HG02763 (cell line): ENCODE measurements at regions not wholly inside any gene's neighbourhood (a gene's known extent, or its start where the extent isn't known, plus 50 kb on each side); places are given as distances from the start of the nearest gene placed in this dataset.
"Not testable (repeated sequence)": the region's sequence is repeated elsewhere in the genome, so short reads cannot be mapped to it uniquely, and the experiment has no call there.

Source experiments
- ATAC-seq: cut with Tn5 transposase; IDR thresholded peaks from one replicate; pipeline ENCODE4 v1.9.1; 2021; ENCODE audit warnings: mild to moderate bottlenecking, moderate library complexity; ENCODE audit not compliant: unreplicated experiment

DNA sequence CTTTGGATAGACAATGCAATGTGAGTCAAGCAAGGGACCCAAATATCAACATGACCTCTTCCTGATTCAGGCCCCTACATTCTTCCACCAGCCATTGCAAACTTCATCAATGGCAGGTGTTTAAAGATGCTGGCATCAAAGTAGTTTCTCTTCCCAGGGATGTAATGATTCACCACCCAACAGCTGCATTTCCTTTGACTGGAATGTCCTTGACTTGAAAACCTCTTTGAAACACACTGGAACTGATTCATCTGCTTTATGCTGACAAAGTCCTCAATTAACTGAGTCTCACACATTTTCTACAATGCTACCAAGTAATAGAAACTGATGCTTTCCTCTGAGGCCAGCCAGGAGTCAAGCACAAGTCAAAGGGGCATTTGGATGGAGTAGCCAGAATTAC is 385.5 kb downstream of the GBE1 start:
- no peak for ATAC-seq

DNA sequence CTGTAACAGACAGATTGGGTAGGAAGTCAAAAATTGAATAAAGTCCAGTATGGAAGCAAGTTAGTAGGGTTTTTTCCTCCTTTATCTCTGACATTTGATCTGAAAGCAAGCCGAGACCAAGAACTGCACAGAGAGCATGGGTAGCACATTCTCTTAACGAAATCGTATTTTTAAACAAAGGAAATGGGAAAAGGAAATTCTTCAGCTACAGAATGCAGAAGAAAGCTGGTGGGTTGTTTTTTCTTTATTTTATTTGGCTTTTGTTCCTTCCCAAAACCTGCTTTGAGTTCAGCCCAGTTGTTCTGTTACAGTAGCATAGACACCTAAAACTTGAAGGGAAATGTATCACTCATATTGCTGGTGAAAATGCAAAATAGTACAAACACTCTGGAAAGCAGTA is 397.0 kb downstream of the GBE1 start:
- no peak for ATAC-seq

DNA sequence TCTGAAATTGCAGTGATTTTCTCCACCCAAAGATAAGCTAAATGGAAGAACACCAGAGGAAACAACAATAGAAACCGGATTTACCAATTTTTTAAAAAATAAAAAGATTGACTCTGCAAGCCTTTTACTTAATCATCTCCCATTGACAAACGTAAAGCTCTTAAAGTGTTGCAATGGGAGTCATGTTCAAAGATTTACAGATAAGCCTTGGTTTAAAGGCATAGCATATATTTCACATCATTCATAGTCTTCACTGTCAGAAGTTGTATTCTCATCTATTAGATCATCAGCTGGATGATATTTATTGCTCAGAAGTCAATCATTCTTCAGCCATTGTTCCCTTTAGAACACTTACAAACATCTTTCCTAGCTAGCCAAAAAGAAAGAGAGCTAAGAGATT is 397.6 kb downstream of the GBE1 start:
- no peak for ATAC-seq

DNA sequence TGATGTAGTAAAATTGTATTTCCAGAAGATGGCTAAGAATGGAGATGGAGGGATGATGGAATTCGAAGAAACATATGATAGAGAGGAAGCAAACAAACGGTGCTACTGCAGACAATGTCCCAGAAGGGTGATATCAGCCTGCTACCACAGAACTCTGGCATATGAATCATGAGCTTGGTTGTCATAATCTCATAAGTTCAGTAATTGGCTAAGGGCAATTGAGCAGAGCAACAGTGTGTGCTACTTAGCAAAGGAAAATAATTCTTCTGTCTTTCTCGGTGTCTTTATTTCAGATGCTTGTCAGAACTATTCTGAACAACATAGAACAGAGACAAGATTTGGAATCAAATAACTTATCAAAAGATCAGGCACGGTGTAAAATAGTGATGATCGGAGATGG is 407.3 kb downstream of the GBE1 start:
- ATAC-seq, result no peak

DNA sequence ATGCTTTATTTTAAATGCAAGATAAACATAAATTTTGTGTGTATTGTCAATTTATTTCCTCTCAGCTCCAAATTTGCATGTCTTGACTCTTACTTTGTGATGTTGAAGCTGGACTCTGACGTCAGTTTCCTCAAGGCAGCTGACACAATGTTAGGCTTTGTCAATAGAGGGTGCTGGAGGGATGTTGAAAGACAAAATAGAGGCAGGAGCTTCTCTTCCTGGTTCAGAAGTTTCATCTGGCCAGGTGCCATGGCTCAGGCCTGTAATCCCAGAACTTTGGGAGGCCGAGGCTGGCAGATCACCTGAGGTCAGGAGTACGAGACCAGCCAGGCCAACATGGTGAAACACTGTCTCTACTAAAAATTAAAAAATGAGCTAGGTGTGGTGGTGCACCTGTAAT is 408.6 kb downstream of the GBE1 start:
- ATAC-seq, result no peak

DNA sequence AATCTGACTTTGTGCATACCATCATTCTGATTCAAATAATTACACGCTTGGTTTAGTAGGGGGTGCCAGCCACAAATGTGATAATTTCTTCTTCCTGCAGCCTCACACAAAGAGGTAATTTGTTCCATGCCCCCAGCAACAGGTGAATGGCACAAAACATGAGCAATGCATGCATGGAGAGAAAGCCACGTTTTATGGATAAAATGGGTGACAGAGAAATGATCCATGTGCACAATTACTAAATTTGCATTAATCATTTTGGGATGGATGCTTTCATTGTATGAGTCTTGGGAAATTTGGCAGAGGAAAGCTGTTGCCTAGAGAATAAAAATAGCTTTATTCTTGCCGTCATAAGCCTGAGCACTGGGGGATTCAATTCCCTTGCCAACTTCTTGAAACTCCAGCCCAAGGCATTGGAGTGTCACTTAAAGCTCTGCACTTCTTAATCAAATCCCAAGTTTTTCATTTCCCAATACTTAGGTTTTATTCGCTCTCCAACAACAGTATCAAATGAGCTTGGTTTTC is 411.6 kb downstream of the GBE1 start:
- no peak for ATAC-seq

DNA sequence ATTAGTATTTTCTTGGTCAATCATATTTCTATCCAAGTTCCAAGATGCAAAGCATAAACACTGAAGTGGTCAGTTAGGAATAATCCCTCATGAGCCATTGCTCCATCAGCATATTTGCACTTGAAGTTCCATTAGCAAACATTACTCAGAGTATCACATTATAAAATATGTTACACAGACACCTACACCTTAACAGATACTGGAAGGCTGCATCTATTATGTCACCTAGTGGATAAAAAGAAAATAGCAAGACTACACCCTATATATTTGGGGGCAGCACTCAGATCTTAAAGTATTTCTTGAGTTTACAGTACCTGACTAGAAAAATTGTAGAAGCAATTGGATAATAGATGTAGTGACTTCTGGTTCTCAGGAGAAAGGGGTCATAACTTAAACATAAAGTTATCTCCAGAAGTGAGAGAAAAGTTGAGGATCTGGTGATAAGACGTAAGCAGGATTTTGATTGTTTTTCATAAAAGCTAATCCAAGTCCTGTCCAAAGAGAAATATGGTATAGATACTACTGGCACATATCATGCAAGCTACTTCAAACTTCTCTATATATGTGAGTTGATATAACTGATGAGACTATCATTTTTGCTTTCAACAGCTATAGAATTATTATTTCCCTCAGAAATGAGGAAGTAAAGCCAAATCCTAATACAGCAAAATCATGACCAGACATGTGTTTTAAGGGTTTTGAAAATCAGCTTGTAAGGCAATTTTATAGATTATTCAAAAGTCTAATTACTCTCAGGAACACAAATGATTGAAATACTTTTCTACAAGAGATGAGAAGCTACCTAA is 422.2 kb downstream of the GBE1 start:
- ATAC-seq, result peak; percentile 72

DNA sequence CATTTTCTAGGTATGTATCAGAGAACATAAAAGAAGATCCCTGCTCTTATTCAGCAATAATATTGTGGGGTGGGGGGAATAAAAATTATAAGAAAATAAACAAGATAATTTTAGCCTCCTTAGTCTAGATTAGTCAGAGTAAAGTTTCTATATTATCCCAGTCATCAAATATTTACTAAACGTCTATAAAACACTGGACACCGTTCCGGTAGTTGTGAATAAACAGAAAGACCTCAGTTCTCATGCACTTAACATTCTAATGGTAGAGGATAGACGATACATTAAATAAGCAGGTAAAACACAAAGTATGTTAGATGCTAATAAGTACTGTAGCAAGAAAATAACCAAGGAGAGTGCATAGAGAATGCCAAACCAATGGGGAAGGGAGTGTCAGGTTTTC is 425.0 kb downstream of the GBE1 start:
- no peak for ATAC-seq

DNA sequence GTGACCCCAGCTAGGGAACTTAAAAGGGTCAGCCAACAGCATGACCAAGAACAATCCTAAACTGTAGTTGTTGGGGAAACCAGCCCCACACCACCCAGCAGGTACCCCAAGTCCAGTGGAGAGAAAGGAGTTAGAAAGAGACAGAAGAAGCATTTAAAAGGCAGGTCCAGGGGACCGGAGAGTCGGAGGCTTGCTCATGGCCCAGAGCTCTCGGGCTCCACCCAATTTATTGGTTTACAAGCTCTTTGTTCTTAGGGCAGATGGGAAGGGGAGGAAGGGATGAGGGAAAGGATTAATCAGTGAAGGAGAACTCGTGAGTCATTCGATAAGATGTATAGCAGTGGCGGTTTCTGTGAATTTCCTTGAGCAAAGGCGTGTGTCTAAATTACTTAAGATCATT is 431.6 kb downstream of the GBE1 start:
- ATAC-seq, result not testable (repeated sequence)

DNA sequence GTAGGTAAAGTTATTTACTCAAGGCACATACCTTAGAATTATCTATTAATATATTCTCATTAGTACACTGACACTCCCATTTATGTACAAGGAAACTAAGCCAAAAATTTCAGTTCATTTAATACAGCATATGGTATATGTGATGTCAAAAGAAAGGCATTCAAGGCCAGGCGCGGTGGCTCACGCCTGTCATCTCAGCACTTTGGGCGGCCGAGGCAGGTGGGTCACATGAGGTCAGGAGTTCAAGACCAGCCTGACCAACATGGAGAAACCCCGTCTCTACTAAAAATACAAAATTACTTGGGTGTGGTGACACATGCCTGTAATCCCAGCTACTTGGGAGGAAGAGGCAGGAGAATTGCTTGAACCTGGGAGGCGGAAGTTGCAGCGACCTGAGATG is 435.2 kb downstream of the GBE1 start:
- no peak for ATAC-seq

DNA sequence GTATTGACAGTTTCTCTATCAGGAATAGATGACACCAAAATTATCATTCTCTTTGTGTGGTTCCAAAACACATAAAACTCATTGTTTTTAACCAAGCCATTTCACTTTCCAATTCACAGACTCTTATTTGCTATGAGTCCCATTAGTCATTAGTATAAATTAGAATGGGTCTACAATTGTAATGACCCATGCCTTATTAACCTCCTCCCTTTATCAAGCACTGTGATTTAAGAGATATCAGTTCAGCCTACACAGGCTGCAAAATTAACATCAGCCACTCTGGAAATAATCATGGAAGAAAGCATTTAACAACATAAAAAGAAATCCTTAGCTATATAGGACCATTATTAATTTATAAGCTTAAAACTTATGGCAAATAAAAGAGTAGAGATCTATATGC is 440.6 kb downstream of the GBE1 start:
- no peak for ATAC-seq

DNA sequence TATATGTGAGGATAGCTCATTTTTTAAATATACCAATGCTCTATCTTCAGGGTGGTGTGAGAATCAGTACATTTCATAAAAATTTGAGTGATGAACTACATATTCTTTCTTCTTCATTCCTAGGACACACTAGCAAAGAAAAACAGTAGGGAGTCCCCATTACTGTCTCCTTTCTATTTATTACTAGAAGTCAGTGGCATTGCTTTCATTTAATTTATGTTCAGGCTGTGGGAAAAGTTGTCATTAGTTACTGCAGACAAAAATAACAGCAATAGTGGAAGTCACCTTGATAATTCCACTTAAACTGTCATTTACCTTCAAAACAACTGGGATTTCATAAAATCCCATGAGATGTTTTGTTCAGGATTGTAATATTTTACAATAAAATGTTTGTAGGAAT is 446.4 kb downstream of the GBE1 start:
- ATAC-seq, result no peak

DNA sequence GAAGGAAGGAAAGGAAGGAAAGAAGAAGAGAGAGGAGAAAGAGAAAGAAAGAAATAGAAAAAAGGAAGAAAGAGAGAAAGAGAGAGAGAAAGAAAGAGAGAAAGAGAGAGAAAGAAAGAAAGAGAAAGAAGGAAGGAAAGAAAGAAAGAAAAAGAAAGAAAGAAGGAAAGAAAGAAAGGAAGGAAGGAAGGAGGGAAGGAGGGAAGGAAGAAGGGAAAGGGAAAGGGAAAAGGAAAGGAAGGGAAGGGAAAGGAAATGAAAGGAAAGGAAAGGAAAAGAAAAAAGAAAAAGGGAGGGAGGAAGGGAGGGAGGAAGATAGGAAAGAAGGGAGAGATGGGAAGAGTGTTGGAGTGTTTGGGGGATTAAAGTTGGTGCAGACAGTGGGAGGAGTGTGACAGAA is 450.1 kb downstream of the GBE1 start:
- no peak for ATAC-seq

DNA sequence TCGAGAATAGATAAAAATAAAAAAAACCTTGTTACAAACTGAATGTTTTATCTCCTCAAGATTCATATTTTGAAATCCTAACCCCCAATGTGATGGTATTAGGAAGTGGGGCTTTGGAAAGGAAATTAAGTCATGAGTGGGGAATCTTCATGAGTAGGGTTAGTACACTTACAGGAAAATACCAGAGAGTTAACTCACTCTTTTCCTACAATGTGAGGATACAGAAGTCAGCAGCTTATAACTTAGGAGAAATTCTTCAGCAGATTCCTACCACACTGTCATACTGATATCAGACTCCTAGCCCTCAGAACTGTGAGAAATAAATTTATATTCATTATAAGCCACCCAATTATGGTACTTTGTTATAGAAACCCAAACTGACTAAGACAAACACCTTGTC is 453.1 kb downstream of the GBE1 start:
- no peak for ATAC-seq

DNA sequence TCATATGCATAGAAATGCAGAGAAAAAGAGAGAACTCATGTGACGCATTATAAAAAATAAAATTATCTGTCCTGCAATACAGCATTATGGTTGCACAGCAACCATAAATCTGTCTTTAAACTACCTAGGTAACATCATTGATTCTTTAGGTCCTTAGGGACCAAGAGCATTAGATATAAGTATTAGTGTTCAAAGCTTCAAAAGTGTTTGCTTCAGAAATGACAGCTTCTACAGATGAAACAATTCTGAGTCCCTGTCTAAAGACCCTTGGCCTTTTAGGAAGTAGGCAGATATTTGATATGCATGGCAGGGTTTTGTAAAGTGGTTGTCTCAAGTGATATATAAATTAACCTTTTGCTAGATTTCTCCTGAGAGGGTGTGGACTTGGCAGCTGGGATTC is 454.2 kb downstream of the GBE1 start:
- no peak for ATAC-seq

DNA sequence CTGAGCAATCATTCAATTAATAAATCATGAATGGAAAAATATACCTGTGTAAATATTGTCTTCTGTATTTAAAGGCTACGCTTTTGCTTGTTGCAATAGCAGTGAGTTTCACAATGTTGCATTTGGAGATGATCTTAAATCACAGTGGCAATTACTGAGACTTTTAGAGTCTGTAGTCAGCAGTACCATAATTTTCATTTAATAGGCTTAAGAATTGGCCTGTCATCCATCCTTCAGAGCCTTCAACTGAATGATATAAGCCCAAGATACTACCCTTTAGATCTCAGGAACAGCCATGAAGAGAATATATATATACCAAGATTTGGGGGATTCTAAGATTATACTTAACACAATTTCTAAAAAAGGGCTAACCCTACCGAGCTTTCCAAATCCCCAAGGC is 458.1 kb downstream of the GBE1 start:
- ATAC-seq, result no peak

DNA sequence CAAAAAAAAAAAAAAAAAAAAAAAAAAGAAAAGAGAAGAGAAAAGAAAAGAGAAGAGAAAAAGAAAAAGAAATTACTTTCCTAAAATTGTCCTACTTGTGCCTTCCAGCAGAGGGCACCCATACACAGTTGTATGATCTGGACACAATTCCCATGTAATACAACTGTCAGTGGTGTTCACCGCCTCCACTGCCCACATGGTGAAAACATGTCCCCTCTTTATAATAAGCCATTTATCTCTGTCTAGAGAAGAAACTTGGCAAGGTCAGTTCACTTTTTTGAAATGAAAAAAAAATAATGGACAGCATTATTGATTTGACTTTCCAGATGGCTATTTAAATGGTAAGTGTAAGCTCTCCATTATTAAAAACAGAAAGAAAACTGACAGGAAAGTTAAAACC is 459.4 kb downstream of the GBE1 start:
- ATAC-seq, result peak; percentile 82

DNA sequence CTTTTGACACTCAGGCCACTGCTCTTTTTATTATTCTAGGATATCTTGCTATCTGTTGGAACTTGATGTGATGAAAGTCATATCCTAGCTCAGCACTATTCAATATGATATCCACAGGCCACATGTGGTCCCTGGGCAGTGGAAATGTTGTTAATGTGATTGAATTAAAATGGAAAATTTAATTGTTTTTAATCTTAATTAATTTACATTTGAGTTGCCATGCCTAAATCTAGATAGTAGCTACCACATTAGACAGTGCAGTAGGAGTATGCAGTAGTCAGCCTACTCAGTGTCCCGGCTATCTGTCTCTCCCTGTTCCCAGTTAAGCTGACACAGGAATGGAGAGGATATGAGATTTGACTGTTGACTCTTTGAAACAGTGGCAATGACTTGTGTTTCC is 460.2 kb downstream of the GBE1 start:
- no peak for ATAC-seq

DNA sequence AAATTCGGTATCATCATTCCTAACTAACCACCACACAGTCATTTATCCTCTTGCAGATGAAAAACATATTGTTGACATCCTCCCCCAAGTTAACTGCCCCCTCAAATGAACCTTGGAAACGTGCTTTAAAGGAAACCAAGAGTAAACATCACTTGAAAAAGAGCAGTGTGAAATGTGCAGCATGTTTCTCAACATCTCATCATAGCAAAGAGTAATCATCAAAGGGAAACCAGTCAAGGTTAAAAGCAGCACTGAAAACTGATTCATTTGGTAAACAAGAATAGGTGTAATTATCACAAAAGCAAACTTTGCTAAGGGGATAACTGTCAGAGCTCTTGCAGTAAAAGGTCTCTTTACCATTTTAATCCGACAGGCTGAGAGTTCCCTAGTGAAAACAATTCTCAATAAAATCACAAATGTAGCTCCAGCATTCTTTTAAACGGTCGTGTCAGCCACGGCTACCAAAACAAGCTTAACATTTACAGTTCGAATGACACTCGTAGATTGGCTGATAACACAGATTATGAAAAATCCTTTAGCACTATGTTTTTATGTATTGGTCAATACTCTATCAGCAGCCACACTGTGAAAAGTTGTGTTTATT is 461.0 kb downstream of the GBE1 start:
- ATAC-seq, result no peak

DNA sequence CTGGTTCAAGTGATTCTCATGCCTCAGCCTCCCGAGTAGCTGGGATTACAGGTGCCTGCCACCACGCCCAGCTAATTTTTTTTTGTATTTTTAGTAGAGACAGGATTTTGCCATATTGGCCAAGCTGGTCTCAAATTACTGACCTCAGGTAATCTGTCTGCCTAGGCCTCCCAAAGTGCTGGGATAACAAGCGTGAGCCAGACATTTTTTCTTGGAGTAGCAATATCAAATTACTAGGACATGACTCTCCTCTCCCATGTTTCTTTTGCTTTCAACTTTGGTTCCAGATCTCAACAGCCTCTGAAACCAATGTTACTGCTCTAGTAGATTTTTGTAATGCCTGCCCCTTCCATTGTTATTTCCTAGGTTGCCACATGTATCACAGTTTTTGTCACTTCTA is 462.0 kb downstream of the GBE1 start:
- no peak for ATAC-seq

DNA sequence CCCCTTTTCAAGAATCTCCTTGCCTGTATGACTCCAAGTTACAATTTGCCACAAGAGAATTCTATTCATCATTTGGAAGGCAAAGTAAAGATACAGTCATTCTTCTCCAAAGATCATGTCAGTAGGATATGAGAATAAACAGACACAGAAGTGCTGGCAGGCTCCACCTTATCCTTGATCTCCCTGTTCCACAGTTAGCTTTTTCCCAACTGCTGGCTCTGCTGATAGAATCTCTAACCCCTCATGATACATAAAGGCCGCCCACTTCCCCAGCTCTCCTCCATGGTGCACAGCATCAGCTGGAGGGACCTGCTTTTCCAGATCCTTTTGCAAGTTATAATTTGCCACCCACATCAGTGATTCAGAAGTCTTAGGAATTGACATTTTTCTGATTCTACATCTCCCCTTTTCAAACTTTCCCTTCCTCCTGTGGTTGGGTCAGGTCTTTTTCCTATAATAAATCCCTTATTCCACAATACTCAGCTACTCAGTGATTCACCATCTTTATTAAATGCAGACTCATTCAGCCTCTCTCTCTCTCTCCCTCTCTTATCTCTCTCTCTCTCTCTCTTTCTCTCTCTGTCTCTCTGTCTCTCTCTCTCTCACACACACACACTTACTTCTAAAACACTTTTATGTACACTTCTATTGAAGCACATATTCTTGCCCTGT is 465.4 kb downstream of the GBE1 start:
- ATAC-seq, result no peak

DNA sequence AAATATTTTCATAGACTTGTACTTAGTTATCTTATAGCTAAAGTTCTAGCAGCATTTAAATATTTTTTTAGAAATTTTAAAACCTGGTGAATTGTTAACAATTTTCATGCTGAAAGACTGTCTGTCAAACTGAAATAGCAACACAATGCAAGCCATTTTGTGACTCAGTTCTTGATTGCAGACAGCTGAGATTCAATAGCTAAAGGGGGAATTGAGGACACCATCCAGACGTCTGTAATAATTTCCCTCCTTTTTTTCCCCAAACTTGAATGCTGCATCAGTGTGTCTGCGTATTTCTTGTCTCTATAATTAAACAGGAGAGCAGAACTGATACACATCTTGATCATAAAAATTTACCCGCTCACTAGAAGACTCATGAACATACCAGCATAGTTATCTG is 468.3 kb downstream of the GBE1 start:
- ATAC-seq, result no peak
